ENCODE measurements at regions not wholly inside any gene's neighbourhood (a gene's known extent, or its start where the extent isn't known, plus 50 kb on each side); places are given as distances from the start of the nearest gene placed in this dataset.
A peak's percentile ranks its signal among the peaks of the same experiment; 100 is the strongest.

DNA sequence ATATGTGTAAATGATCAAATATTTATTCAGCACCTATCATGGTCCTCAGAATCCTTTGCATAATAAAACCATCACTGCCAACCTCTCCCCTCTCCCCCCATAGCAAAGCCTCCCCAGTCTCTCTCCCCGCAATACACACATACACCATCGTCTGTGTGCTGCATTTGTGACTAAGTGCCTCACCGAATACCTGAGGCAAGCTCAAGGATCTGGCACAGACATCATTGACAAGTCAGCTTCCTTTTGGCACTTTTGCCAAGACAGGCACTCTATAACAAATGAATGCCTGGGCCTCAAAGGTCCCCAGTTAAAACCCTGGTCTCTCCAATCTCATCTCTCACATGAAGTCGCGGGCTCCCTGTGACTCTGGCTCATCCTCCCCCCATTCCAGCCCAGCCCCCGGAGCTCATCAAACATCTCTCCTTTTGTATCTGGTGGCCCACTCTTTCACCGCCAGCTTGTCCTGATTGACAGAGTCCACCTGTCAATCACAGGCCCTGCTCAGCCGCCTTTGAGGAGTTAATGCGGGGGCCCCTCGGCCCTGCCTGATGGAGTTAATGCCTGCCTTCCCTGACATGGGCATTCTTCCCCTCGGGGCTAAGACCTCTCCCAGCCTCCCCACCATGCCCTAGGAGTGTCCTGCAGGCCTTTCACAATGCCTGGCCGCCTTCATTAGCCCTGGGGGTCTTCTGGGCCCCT lies 135.8 kb upstream of the ATP6AP2 start:
- ChIA-PET POLR2A (interaction anchor here (1.5 kb wide), 1 partner anchor 99 kb away, joined by 4 read pairs; no protein-coding TSS in a partner anchor), CTCF (interaction anchor here (1.2 kb wide), 1 partner anchor 23 kb away, joined by 5 read pairs; no protein-coding TSS in a partner anchor)
- Histone ChIP-seq H3K27me3 (ENCODE audit: insufficient read depth) (peaks cover 29% of the 10 kb centered on the region; the same call in 1 of the 2 replicates), H4K20me1 (ENCODE audit: insufficient read depth) (no peaks in the 10 kb centered on the region), H3K9me2 (no peaks in the 10 kb centered on the region), H3K4me1 (ENCODE audit: control insufficient read depth in 1 of 2, insufficient read depth in 2 of 2, low read depth in 1 of 2, low read length in 1 of 2) (peaks cover 0 to 27% of the 10 kb centered on the region in 2 experiments; a peak in 1 of 4 replicates), H3K4me3 (ENCODE audit: low read depth in 2 of 2, low read length in 1 of 2) (no peak overlapping the region), H3F3A (replicated peaks; ENCODE audit: insufficient read depth) (no peaks in the 10 kb centered on the region), H3K4me2 (no peak overlapping the region), H2AFZ (ENCODE audit: low read depth) (no peak overlapping the region), H3K79me2 (ENCODE audit: insufficient read depth) (no peaks in the 10 kb centered on the region), H3K36me3 (replicated peaks in 1 of 2; ENCODE audit: control insufficient read depth in 1 of 2, insufficient read depth in 2 of 2, low read length in 1 of 2) (no peaks in the 10 kb centered on the region), H3K9me3 (no peaks in the 10 kb centered on the region), H3K27ac (ENCODE audit: low read depth in 2 of 2, low read length in 1 of 2) (peak overlapping the region in 1 of 2 experiments; percentile 89; a peak in 2 of 4 replicates), H3K9ac (no peak overlapping the region)
- DNase-seq, result no peak
- TF ChIP-seq, protein P1, sequence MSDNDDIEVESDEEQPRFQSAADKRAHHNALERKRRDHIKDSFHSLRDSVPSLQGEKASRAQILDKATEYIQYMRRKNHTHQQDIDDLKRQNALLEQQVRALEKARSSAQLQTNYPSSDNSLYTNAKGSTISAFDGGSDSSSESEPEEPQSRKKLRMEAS (IDR thresholded peaks at IDR 0.05; ENCODE audit: low read depth), result no peak
- TF ChIP-seq TAF1 (IDR thresholded peaks at IDR 0.05; ENCODE audit: borderline replicate concordance, low read depth, low read length) (no peak), CHD2 (IDR thresholded peaks at IDR 0.05; ENCODE audit: low read length, partially characterized antibody) (no peak), SIN3A (IDR thresholded peaks at IDR 0.05; ENCODE audit: borderline replicate concordance, low read depth, low read length) (no peak), ELF1 (IDR thresholded peaks at IDR 0.05) (no peak)
- TF ChIP-seq, protein P2, sequence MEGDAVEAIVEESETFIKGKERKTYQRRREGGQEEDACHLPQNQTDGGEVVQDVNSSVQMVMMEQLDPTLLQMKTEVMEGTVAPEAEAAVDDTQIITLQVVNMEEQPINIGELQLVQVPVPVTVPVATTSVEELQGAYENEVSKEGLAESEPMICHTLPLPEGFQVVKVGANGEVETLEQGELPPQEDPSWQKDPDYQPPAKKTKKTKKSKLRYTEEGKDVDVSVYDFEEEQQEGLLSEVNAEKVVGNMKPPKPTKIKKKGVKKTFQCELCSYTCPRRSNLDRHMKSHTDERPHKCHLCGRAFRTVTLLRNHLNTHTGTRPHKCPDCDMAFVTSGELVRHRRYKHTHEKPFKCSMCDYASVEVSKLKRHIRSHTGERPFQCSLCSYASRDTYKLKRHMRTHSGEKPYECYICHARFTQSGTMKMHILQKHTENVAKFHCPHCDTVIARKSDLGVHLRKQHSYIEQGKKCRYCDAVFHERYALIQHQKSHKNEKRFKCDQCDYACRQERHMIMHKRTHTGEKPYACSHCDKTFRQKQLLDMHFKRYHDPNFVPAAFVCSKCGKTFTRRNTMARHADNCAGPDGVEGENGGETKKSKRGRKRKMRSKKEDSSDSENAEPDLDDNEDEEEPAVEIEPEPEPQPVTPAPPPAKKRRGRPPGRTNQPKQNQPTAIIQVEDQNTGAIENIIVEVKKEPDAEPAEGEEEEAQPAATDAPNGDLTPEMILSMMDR (IDR thresholded peaks at IDR 0.05), result no peak
- WGBS (ENCODE audit: low lambda C conversion rate), result 40% methylated on average over 12 of the region's 12 CpGs

DNA sequence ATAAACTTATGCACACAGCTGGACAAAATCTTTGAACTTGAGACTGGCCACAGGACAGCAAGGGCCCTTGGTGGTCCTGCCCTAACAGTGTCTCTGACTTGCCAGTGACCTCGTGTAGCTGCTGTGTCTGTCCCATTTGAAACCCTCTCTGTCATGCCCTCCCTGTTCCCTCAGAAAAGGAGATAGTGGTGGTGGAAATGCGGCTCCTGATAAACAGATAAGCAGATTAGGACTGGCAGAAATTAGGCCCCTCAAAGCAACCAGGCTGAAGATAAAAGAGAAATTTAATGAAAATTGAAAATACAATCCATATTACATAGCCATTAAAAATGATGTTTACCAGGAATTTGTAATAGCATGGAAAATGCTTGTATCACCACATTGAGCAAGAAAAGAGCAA lies 136.6 kb upstream of the ATP6AP2 start:
- WGBS (ENCODE audit: low lambda C conversion rate), result 10% methylated on average over 2 of the region's 2 CpGs
- H3K4me3 ChIP-seq (ENCODE audit: low read depth in 2 of 2, low read length in 1 of 2), result no peak overlapping the region
- no peaks in the 10 kb centered on the region for H3K36me3 ChIP-seq (replicated peaks in 1 of 2; ENCODE audit: control insufficient read depth in 1 of 2, insufficient read depth in 2 of 2, low read length in 1 of 2)
- peak overlapping the region in 1 of 2 experiments; percentile 89; a peak in 2 of 4 replicates for H3K27ac ChIP-seq (ENCODE audit: low read depth in 2 of 2, low read length in 1 of 2)
- H2AFZ ChIP-seq (ENCODE audit: low read depth), result no peak overlapping the region
- POLR2A ChIA-PET, result interaction anchor here (1.5 kb wide), 1 partner anchor 100 kb away, joined by 4 read pairs; no protein-coding TSS in a partner anchor
- H4K20me1 ChIP-seq (ENCODE audit: insufficient read depth), result no peaks in the 10 kb centered on the region
- peaks cover 28% of the 10 kb centered on the region; the same call in 1 of the 2 replicates for H3K27me3 ChIP-seq (ENCODE audit: insufficient read depth)
- no peaks in the 10 kb centered on the region for H3K9me3 ChIP-seq
- H3K79me2 ChIP-seq (ENCODE audit: insufficient read depth), result no peaks in the 10 kb centered on the region
- CTCF ChIA-PET, result interaction anchor here (1.2 kb wide), 1 partner anchor 24 kb away, joined by 5 read pairs; no protein-coding TSS in a partner anchor
- H3K4me1 ChIP-seq (ENCODE audit: control insufficient read depth in 1 of 2, insufficient read depth in 2 of 2, low read depth in 1 of 2, low read length in 1 of 2), result peaks cover 0 to 22% of the 10 kb centered on the region in 2 experiments; a peak in 1 of 4 replicates
- H3K9ac ChIP-seq, result no peak overlapping the region
- H3F3A ChIP-seq (replicated peaks; ENCODE audit: insufficient read depth), result no peaks in the 10 kb centered on the region
- H3K9me2 ChIP-seq, result no peaks in the 10 kb centered on the region
- H3K4me2 ChIP-seq, result no peak overlapping the region
- DNase-seq, result peak; percentile 49
- TF ChIP-seq CHD2 (IDR thresholded peaks at IDR 0.05; ENCODE audit: low read length, partially characterized antibody), result peak; percentile 59
- peak; percentile 22; the same call in 1 of the 2 replicates for TF ChIP-seq TCF12 (IDR thresholded peaks at IDR 0.05)
- no peak for TF ChIP-seq YY1 (IDR thresholded peaks at IDR 0.05; ENCODE audit: low read depth)
- TF ChIP-seq FOXM1 (IDR thresholded peaks at IDR 0.05; ENCODE audit: low read depth), result no peak
- TF ChIP-seq GABPA (IDR thresholded peaks at IDR 0.05; ENCODE audit: low read depth), result no peak
- no peak for TF ChIP-seq MEF2A (IDR thresholded peaks at IDR 0.05; ENCODE audit: borderline replicate concordance, low read depth)
- TF ChIP-seq, protein P3, sequence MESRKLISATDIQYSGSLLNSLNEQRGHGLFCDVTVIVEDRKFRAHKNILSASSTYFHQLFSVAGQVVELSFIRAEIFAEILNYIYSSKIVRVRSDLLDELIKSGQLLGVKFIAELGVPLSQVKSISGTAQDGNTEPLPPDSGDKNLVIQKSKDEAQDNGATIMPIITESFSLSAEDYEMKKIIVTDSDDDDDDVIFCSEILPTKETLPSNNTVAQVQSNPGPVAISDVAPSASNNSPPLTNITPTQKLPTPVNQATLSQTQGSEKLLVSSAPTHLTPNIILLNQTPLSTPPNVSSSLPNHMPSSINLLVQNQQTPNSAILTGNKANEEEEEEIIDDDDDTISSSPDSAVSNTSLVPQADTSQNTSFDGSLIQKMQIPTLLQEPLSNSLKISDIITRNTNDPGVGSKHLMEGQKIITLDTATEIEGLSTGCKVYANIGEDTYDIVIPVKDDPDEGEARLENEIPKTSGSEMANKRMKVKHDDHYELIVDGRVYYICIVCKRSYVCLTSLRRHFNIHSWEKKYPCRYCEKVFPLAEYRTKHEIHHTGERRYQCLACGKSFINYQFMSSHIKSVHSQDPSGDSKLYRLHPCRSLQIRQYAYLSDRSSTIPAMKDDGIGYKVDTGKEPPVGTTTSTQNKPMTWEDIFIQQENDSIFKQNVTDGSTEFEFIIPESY (IDR thresholded peaks at IDR 0.05; ENCODE audit: borderline replicate concordance, low read depth), result no peak
- TF ChIP-seq EP300 (IDR thresholded peaks at IDR 0.05; ENCODE audit: borderline replicate concordance in 1 of 2, low read depth in 1 of 2, low read length in 1 of 2), result peak in 1 of 2 experiments; percentile 95; a peak in 2 of 4 replicates
- peak; percentile 94 for TF ChIP-seq GATA2 (CRISPR knock-in tag; IDR thresholded peaks at IDR 0.05)
- TF ChIP-seq RAD21 (IDR thresholded peaks at IDR 0.05; ENCODE audit: low read length), result peak; percentile 37
- peak; percentile 78 for TF ChIP-seq FOXJ3 (CRISPR knock-in tag; IDR thresholded peaks at IDR 0.05)
- TF ChIP-seq, protein P2 (IDR thresholded peaks at IDR 0.05), result no peak
- peak; percentile 8; the same call in 1 of the 2 replicates for TF ChIP-seq SMC3 (IDR thresholded peaks at IDR 0.05; ENCODE audit: low read depth, low read length)
- TF ChIP-seq, protein P4, sequence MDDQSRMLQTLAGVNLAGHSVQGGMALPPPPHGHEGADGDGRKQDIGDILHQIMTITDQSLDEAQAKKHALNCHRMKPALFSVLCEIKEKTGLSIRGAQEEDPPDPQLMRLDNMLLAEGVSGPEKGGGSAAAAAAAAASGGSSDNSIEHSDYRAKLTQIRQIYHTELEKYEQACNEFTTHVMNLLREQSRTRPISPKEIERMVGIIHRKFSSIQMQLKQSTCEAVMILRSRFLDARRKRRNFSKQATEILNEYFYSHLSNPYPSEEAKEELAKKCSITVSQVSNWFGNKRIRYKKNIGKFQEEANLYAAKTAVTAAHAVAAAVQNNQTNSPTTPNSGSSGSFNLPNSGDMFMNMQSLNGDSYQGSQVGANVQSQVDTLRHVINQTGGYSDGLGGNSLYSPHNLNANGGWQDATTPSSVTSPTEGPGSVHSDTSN (IDR thresholded peaks at IDR 0.05), result no peak

Data from SK-N-SH (cell line).